Fibroblast of skin of back (primary cell): ENCODE measurements at regions not wholly inside any gene's neighbourhood (a gene's known extent, or its start where the extent isn't known, plus 50 kb on each side); places are given as distances from the start of the nearest gene placed in this dataset.

ENCODE experiments used
- DNase-seq: peaks from one replicate; pipeline ENCODE4 v3.0.0-alpha.2; 2013

- DNase-seq, result peak; percentile 79
Observed at GRCh38 chr7:131231381-131232220, 96.1 kb upstream of the MKLN1 start.

GRCh38 chr7:131232768-131233167 lies 94.9 kb upstream of the MKLN1 start:
- DNase-seq, result no peak

GRCh38 chr7:131233193-131233592 lies 94.5 kb upstream of the MKLN1 start:
- no peak for DNase-seq

- DNase-seq, result peak; percentile 55
Observed at GRCh38 chr7:131234719-131235488, 92.8 kb upstream of the MKLN1 start.

GRCh38 chr7:131235489-131236317 lies 92.0 kb upstream of the MKLN1 start:
- DNase-seq, result peak; percentile 97

- DNase-seq, result no peak
Observed at GRCh38 chr7:131236318-131236672, 91.4 kb upstream of the MKLN1 start.

GRCh38 chr7:131238347-131238931 lies 89.2 kb upstream of the MKLN1 start:
- peak; percentile 65 for DNase-seq

GRCh38 chr7:131241386-131241785 lies 86.3 kb upstream of the MKLN1 start:
- DNase-seq, result no peak

- no peak for DNase-seq
Observed at GRCh38 chr7:131242123-131242650, 85.5 kb upstream of the MKLN1 start.

GRCh38 chr7:131244259-131244852 lies 83.3 kb upstream of the MKLN1 start:
- peak; percentile 96 for DNase-seq

- DNase-seq, result peak; percentile 97
Observed at GRCh38 chr7:131249003-131249402, 78.7 kb upstream of the MKLN1 start.

GRCh38 chr7:131249483-131249882 lies 78.2 kb upstream of the MKLN1 start:
- no peak for DNase-seq

- no peak for DNase-seq
Observed at GRCh38 chr7:131250331-131250730, 77.3 kb upstream of the MKLN1 start.

- no peak for DNase-seq
Observed at GRCh38 chr7:131251371-131251770, 76.3 kb upstream of the MKLN1 start.

- DNase-seq, result no peak
Observed at GRCh38 chr7:131252976-131253375, 74.7 kb upstream of the MKLN1 start.

GRCh38 chr7:131254211-131254610 lies 73.5 kb upstream of the MKLN1 start:
- peak; percentile 44 for DNase-seq

GRCh38 chr7:131255242-131255641 lies 72.4 kb upstream of the MKLN1 start:
- DNase-seq, result no peak

- DNase-seq, result no peak
Observed at GRCh38 chr7:131261476-131261994, 66.1 kb upstream of the MKLN1 start.

GRCh38 chr7:131265227-131265626 lies 62.4 kb upstream of the MKLN1 start:
- DNase-seq, result no peak

GRCh38 chr7:131267631-131268030 lies 60.0 kb upstream of the MKLN1 start:
- no peak for DNase-seq

- no peak for DNase-seq
Observed at GRCh38 chr7:131268906-131269305, 58.8 kb upstream of the MKLN1 start.

- DNase-seq, result no peak
Observed at GRCh38 chr7:131272086-131272485, 55.6 kb upstream of the MKLN1 start.
